ENCODE measurements at regions not wholly inside any gene's neighbourhood (a gene's known extent, or its start where the extent isn't known, plus 50 kb on each side); places are given as distances from the start of the nearest gene placed in this dataset.

GRCh38 chr7:67519171-67519570 is 522.5 kb downstream of the TYW1 start:
- TF ChIP-seq EZH2 (IDR thresholded peaks at IDR 0.05; ENCODE audit: borderline replicate concordance, low read depth, low read length, severe bottlenecking), result no peak
- TF ChIP-seq CTCF (IDR thresholded peaks at IDR 0.05; ENCODE audit: borderline replicate concordance, extremely low read depth, low read length, poor library complexity, severe bottlenecking), result no peak

Measured in DND-41 (cell line).